Hepatocyte (in vitro differentiated cells): ENCODE measurements at regions not wholly inside any gene's neighbourhood (a gene's known extent, or its start where the extent isn't known, plus 50 kb on each side); places are given as distances from the start of the nearest gene placed in this dataset.

Source experiments
- DNase-seq: peaks from one replicate; pipeline ENCODE4 v3.0.0-alpha.2; 2016; ENCODE audit warnings: low spot score
- H2AFZ ChIP-seq: fragments of 200-600 bp; sonication (generic); 2 replicates; pipeline ENCODE4 v1.6.0; 2016; ENCODE audit warnings: antibody characterized with exemption, mild to moderate bottlenecking
- H3K27ac ChIP-seq: fragments of 200-600 bp; sonication (generic); 2 replicates; pipeline ENCODE4 v1.5.1; 2016; ENCODE audit warnings: mild to moderate bottlenecking
- H3K27me3 ChIP-seq: fragments of 200-600 bp; sonication (generic); 2 replicates; pipeline ENCODE4 v1.6.1; 2016
- H3K36me3 ChIP-seq: fragments of 200-600 bp; sonication (generic); replicated peaks from 2 replicates; pipeline ENCODE4 v1.5.1; 2016; ENCODE audit warnings: low read depth; ENCODE audit not compliant: insufficient read depth
- H3K4me1 ChIP-seq: fragments of 200-600 bp; sonication (generic); 2 replicates; pipeline ENCODE4 v1.5.1; 2016; ENCODE audit warnings: mild to moderate bottlenecking, moderate library complexity; ENCODE audit not compliant: insufficient read depth
- H3K4me2 ChIP-seq: fragments of 200-600 bp; sonication (generic); 2 replicates; pipeline ENCODE4 v1.6.0; 2016
- H3K4me3 ChIP-seq: fragments of 200-600 bp; sonication (generic); 2 replicates; pipeline ENCODE4 v1.5.1; 2016; ENCODE audit warnings: mild to moderate bottlenecking
- H3K79me2 ChIP-seq: fragments of 200-600 bp; sonication (generic); 2 replicates; pipeline ENCODE4 v1.6.0; 2017; ENCODE audit warnings: mild to moderate bottlenecking
- H3K9me2 ChIP-seq: fragments of 200-600 bp; sonication (generic); replicated peaks from 2 replicates; pipeline ENCODE4 v1.6.0; 2017; ENCODE audit warnings: mild to moderate bottlenecking; ENCODE audit not compliant: insufficient read depth
- H3K9me3 ChIP-seq: fragments of 200-600 bp; sonication (generic); 2 replicates; pipeline ENCODE4 v1.5.1; 2016; ENCODE audit warnings: low read depth, mild to moderate bottlenecking
- H4K20me1 ChIP-seq: fragments of 200-600 bp; sonication (generic); 2 replicates; pipeline ENCODE4 v1.6.0; 2016; ENCODE audit warnings: mild to moderate bottlenecking; ENCODE audit not compliant: insufficient read depth, poor library complexity, severe bottlenecking
- CTCF ChIP-seq: fragments of 200-600 bp; sonication (generic); IDR thresholded peaks from 2 replicates; pipeline ENCODE4 v1.5.1; 2016; ENCODE audit warnings: antibody characterized with exemption, mild to moderate bottlenecking; ENCODE audit not compliant: poor library complexity
- EZH2 ChIP-seq: fragments of 200-600 bp; sonication (generic); IDR thresholded peaks from 2 replicates; pipeline ENCODE4 v1.6.1; 2016; ENCODE audit warnings: antibody characterized with exemption, mild to moderate bottlenecking, borderline replicate concordance
- EZH2phosphoT487 ChIP-seq: fragments of 200-600 bp; sonication (generic); IDR thresholded peaks from one replicate; pipeline ENCODE4 v1.6.1; 2018; ENCODE audit warnings: antibody characterized with exemption, mild to moderate bottlenecking, low read depth, moderate library complexity; ENCODE audit not compliant: unreplicated experiment, severe bottlenecking
- WGBS: methylation state at CpG from one replicate; pipeline ENCODE4 v1.1.6; 2016; ENCODE audit warnings: low lambda C conversion rate; ENCODE audit errors: missing lambda C conversion rate; 5-methylcytosine and 5-hydroxymethylcytosine counted together

- no peaks in the 10 kb centered on the region for H3K9me3 ChIP-seq
- no peak overlapping the region for H3K27ac ChIP-seq
- H2AFZ ChIP-seq = no peak overlapping the region
- no peaks in the 10 kb centered on the region for H4K20me1 ChIP-seq
- DNase-seq = no peak
- no peaks in the 10 kb centered on the region for H3K79me2 ChIP-seq
- no peak overlapping the region for H3K4me2 ChIP-seq
- H3K36me3 ChIP-seq = no peaks in the 10 kb centered on the region
- H3K4me3 ChIP-seq = no peak overlapping the region
- 45% methylated on average over 1 of the region's 1 CpG for WGBS
- H3K9me2 ChIP-seq = no peaks in the 10 kb centered on the region
- no peaks in the 10 kb centered on the region for H3K4me1 ChIP-seq
- H3K27me3 ChIP-seq = no peaks in the 10 kb centered on the region
- TF ChIP-seq EZH2 = no peak
- no peak for TF ChIP-seq EZH2phosphoT487
- TF ChIP-seq CTCF = no peak
Observed at GRCh38 chr7:31186202-31186601, 134.1 kb downstream of the ADCYAP1R1 start.

- H3K4me1 ChIP-seq = no peaks in the 10 kb centered on the region
- no peak overlapping the region for H3K4me2 ChIP-seq
- no peaks in the 10 kb centered on the region for H3K27me3 ChIP-seq
- H3K36me3 ChIP-seq = no peaks in the 10 kb centered on the region
- H3K9me2 ChIP-seq = no peaks in the 10 kb centered on the region
- no peaks in the 10 kb centered on the region for H3K79me2 ChIP-seq
- DNase-seq = no peak
- TF ChIP-seq EZH2 (no peak), CTCF (peak; percentile 14)
- 73% methylated on average over 3 of the region's 3 CpGs for WGBS
- no peaks in the 10 kb centered on the region for H4K20me1 ChIP-seq
- no peak overlapping the region for H3K4me3 ChIP-seq
- H2AFZ ChIP-seq = no peak overlapping the region
- H3K9me3 ChIP-seq = no peaks in the 10 kb centered on the region
- H3K27ac ChIP-seq = no peak overlapping the region
Observed at GRCh38 chr7:31175672-31176071, 123.6 kb downstream of the ADCYAP1R1 start.

GRCh38 chr7:31171984-31172383 is 119.9 kb downstream of the ADCYAP1R1 start:
- Histone ChIP-seq H3K79me2 (no peaks in the 10 kb centered on the region), H3K4me2 (no peak overlapping the region), H3K9me2 (no peaks in the 10 kb centered on the region), H4K20me1 (no peaks in the 10 kb centered on the region), H3K36me3 (no peaks in the 10 kb centered on the region), H3K27ac (no peak overlapping the region), H3K9me3 (no peaks in the 10 kb centered on the region), H3K4me1 (no peaks in the 10 kb centered on the region), H3K27me3 (no peaks in the 10 kb centered on the region), H2AFZ (no peak overlapping the region), H3K4me3 (no peak overlapping the region)
- WGBS = 82% methylated on average over 3 of the region's 3 CpGs
- DNase-seq = no peak
- TF ChIP-seq EZH2 (no peak), CTCF (no peak), EZH2phosphoT487 (no peak)

GRCh38 chr7:31171216-31171785 is 119.2 kb downstream of the ADCYAP1R1 start:
- WGBS = 81% methylated on average over 9 of the region's 9 CpGs

More at GRCh38 chr7:31171216-31171785, 119.2 kb downstream of the ADCYAP1R1 start:
- H3K9me3 ChIP-seq = no peaks in the 10 kb centered on the region
- H3K9me2 ChIP-seq = no peaks in the 10 kb centered on the region
- H3K27ac ChIP-seq = no peak overlapping the region
- H3K4me1 ChIP-seq = no peaks in the 10 kb centered on the region
- no peak for TF ChIP-seq EZH2phosphoT487
- TF ChIP-seq EZH2 = no peak
- TF ChIP-seq CTCF = no peak
- no peak overlapping the region for H3K4me2 ChIP-seq
- H3K4me3 ChIP-seq = no peak overlapping the region
- no peak for DNase-seq
- no peaks in the 10 kb centered on the region for H3K27me3 ChIP-seq
- no peaks in the 10 kb centered on the region for H4K20me1 ChIP-seq
- H3K79me2 ChIP-seq = no peaks in the 10 kb centered on the region
- H2AFZ ChIP-seq = no peak overlapping the region
- no peaks in the 10 kb centered on the region for H3K36me3 ChIP-seq
